ENCODE measurements at regions not wholly inside any gene's neighbourhood (a gene's known extent, or its start where the extent isn't known, plus 50 kb on each side); places are given as distances from the start of the nearest gene placed in this dataset.

DNA sequence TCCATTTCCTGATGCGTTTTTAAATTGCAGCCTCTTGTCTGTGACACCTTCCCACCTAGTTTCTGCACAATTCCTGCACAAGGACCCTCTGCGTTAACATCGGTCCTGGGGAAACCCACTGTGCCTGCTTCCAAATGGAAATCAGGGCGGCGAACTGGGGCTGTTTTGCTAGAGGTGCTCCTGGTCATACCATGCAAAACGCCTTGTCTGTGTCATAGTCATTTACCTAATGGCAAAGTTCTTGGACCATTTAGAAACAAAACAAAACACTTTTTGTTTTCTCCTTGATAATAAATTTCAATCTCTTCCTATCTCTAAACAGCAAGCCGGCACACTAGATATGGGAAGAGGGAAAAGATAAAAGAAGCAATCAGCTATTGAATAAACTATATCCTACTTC is 206.9 kb upstream of the KLF14 start:
- Histone ChIP-seq H3K4me3 (replicated peaks in 1 of 3) (peak overlapping the region in 2 of 3 donors; percentile 15 to 29), H3K4me1 (peaks cover 39 to 74% of the 10 kb centered on the region in 2 donors), H3K27me3 (no peaks in the 10 kb centered on the region), H3K36me3 (peaks cover 0 to 3% of the 10 kb centered on the region in 2 donors), H3K9me3 (no peaks in the 10 kb centered on the region), H3K27ac (peak overlapping the region; percentile 71 to 93 (median 88))
- WGBS, 2 donors: 38 to 58% methylated on average over 7 of the region's 7 CpGs
- no peak for DNase-seq
- TF ChIP-seq, protein P1, sequence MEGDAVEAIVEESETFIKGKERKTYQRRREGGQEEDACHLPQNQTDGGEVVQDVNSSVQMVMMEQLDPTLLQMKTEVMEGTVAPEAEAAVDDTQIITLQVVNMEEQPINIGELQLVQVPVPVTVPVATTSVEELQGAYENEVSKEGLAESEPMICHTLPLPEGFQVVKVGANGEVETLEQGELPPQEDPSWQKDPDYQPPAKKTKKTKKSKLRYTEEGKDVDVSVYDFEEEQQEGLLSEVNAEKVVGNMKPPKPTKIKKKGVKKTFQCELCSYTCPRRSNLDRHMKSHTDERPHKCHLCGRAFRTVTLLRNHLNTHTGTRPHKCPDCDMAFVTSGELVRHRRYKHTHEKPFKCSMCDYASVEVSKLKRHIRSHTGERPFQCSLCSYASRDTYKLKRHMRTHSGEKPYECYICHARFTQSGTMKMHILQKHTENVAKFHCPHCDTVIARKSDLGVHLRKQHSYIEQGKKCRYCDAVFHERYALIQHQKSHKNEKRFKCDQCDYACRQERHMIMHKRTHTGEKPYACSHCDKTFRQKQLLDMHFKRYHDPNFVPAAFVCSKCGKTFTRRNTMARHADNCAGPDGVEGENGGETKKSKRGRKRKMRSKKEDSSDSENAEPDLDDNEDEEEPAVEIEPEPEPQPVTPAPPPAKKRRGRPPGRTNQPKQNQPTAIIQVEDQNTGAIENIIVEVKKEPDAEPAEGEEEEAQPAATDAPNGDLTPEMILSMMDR (IDR thresholded peaks at IDR 0.05): no peak
- TF ChIP-seq POLR2A (IDR thresholded peaks at IDR 0.05): no peak
- intact Hi-C loops (cut with DNase I): no loop called here

DNA sequence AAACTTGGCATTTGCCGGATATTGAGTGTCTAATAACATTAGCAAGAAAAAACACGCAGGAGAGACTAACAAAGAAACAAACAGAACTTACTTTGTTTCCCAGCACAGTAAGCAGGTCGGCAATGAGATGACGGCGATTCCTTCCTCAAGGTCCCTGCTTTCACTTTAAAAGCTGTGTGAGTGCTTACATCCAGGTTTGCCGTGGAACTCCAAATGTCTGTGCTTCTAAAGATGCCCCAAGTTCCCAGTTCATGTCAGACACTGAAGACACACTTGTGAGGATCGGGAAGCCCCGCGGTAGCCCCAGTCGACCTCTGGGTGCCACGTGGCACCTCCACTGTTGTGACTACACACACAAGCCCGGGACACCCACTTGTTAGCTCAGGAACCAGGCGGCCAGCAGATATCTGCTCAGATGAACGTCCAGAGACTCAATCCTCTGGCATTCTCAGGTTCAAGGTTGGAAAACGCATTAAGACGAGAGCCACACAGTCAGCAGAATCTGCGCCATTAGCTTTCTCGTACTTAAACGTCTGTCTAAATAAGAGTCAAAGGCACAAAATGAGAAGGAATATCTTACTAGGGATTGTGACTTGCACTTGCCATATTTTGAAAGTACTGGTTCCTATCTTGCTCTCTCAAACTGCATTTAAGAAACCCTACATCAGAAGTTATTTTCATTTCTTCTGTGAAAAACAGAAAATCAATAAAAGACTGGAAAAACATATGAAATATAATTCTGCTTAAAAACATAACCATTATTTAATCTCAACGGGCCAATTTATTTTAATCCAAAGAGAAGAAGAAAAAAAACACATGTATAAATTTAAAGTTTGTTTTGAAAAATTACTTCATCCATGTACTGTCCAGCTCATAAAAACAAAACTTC is 207.6 kb upstream of the KLF14 start:
- Histone ChIP-seq H3K4me1 (peaks cover 39 to 69% of the 10 kb centered on the region in 2 donors), H3K9me3 (no peaks in the 10 kb centered on the region), H3K36me3 (peaks cover 0 to 3% of the 10 kb centered on the region in 2 donors), H3K27ac (peak overlapping the region; percentile 71 to 93 (median 88)), H3K4me3 (replicated peaks in 1 of 3) (peak overlapping the region in 2 of 3 donors; percentile 15 to 29), H3K27me3 (no peaks in the 10 kb centered on the region)
- intact Hi-C loops (cut with DNase I): no loop called here
- peak in 1 of 2 donors; percentile 75 for TF ChIP-seq POLR2A (IDR thresholded peaks at IDR 0.05)
- TF ChIP-seq, protein P1 (IDR thresholded peaks at IDR 0.05): no peak
- peak; percentile 63 to 79 for DNase-seq
- 27 to 35% methylated on average over 20 of the region's 20 CpGs for WGBS, 2 donors

DNA sequence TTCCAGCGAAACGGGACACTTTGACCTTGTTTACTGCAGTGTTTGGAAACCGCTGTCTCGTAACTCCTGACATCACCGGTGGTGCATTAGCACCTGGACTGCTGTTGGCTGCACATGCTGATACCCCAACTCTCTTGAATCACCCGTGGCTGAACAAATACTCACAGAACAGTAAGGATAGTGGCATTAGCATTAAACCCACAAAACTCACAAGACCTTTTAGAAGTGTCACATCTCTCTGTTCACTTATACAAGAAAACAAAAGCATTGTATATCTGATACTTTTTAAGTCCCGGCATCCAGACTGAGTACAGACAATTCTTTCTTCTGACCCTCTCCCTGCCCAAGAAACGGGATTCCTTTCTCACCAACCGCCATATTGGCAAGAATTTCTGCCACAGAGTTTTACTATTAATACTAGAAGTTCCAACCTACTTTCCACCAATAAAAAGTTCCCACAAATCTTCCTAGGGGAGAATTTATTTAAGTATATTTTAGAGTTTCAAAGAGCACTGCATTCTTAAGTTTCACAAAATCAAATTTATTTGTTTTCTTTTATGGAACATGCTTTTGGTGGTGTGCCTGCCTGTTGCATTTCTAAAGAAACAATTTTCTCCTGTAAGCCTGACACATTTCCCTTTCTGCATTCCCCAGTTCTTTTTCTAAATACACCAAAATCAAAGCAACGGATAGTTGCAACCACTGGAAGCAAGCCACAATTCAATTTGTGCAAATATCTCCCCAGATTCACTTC is 208.4 kb upstream of the KLF14 start:
- H3K27me3 ChIP-seq: no peaks in the 10 kb centered on the region
- peak overlapping the region; percentile 71 to 93 (median 88) for H3K27ac ChIP-seq
- H3K4me1 ChIP-seq: peaks cover 39 to 61% of the 10 kb centered on the region in 2 donors
- WGBS, 2 donors: 48 to 56% methylated on average over 10 of the region's 10 CpGs
- H3K36me3 ChIP-seq: peaks cover 0 to 3% of the 10 kb centered on the region in 2 donors
- H3K9me3 ChIP-seq: no peaks in the 10 kb centered on the region
- TF ChIP-seq, protein P1 (IDR thresholded peaks at IDR 0.05): no peak
- TF ChIP-seq POLR2A (IDR thresholded peaks at IDR 0.05): peak in 1 of 2 donors; percentile 39
- peak; percentile 43 to 54 for DNase-seq
- H3K4me3 ChIP-seq (replicated peaks in 1 of 3): no peak overlapping the region
- intact Hi-C loops (cut with DNase I): no loop called here

DNA sequence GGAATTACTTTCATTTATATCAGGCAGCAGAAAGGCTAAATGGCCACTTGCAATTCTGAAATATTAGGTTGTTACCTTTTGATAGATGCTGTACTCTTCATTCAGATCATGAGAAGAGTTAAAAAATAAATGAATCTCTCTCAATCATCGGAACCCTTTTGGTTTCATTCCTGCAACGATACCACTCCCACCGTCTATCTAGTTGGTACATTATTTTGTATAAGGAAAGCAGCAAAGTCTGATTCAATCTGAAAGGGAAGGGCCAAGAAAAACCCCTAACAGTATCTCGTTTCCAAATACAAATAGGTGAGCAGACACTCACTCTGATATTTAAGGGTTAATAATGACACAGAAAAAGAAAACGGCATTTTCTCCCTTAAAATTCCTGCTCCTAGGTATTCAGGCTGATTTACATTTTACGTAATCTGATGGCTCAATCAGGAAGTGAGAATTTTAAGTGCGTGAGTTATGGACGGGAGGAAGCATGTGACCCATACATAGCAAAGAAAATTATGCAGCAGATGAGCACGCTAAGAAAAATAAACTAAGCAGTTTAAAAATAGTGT is 209.4 kb upstream of the KLF14 start:
- peaks cover 33 to 53% of the 10 kb centered on the region in 2 donors for H3K4me1 ChIP-seq
- no peak for DNase-seq
- H3K4me3 ChIP-seq (replicated peaks in 1 of 3): no peak overlapping the region
- TF ChIP-seq, protein P1 (IDR thresholded peaks at IDR 0.05): no peak
- TF ChIP-seq POLR2A (IDR thresholded peaks at IDR 0.05): peak in 1 of 2 donors; percentile 8
- WGBS, 2 donors: 57 to 67% methylated on average over 9 of the region's 9 CpGs
- no peaks in the 10 kb centered on the region for H3K27me3 ChIP-seq
- peaks cover 0 to 3% of the 10 kb centered on the region in 2 donors for H3K36me3 ChIP-seq
- intact Hi-C loops (cut with DNase I): no loop called here
- no peaks in the 10 kb centered on the region for H3K9me3 ChIP-seq
- H3K27ac ChIP-seq: peak overlapping the region in 2 of 3 donors; percentile 88 to 93
